ENCODE measurements at regions not wholly inside any gene's neighbourhood (a gene's known extent, or its start where the extent isn't known, plus 50 kb on each side); places are given as distances from the start of the nearest gene placed in this dataset.

DNA sequence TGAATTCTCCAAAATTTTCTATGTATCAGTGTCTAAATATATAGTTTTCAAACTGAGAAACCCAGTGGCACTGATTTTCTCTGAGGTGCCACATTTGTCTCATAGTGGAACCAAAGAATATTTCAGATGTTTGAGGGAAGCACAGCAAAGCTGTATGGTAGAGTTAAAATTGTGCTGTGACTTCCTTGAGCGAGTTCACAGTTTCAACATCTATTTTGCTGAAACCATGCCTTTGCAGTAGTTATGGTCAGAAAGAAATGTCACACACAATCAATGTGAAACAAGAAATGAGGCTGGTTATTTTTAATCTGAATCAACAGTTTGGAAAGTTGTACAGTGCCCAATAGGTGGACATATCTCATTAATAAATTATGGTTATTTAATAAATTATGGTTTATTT, 394.0 kb upstream of the SPTLC3 start:
- TF ChIP-seq, protein P1, sequence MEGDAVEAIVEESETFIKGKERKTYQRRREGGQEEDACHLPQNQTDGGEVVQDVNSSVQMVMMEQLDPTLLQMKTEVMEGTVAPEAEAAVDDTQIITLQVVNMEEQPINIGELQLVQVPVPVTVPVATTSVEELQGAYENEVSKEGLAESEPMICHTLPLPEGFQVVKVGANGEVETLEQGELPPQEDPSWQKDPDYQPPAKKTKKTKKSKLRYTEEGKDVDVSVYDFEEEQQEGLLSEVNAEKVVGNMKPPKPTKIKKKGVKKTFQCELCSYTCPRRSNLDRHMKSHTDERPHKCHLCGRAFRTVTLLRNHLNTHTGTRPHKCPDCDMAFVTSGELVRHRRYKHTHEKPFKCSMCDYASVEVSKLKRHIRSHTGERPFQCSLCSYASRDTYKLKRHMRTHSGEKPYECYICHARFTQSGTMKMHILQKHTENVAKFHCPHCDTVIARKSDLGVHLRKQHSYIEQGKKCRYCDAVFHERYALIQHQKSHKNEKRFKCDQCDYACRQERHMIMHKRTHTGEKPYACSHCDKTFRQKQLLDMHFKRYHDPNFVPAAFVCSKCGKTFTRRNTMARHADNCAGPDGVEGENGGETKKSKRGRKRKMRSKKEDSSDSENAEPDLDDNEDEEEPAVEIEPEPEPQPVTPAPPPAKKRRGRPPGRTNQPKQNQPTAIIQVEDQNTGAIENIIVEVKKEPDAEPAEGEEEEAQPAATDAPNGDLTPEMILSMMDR (IDR thresholded peaks at IDR 0.05; ENCODE audit: low read depth, low read length) = no peak

DNA sequence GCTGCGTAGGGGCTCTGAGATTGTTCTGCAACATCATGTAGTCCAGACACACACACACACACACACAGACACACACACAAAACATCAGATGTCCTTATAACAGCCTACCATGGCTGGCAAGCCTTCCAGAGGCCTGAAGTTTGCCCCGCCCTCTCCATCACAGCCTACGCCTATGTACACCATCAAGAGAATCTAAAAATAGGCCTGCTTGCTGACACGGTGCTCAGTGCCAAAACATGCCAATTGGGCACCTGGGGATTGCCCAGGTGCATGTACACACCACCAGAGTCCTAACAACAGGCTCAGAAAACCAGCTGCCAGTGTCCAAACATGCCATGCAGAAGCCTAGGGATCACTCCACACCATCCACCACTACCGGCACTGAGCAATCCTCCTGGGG, 391.7 kb upstream of the SPTLC3 start:
- TF ChIP-seq, protein P1 (IDR thresholded peaks at IDR 0.05; ENCODE audit: low read depth, low read length) = no peak
- no peak overlapping the region for H3K4me3 ChIP-seq (ENCODE audit: low read depth, low read length)

More for the DNA sequence above, 394.0 kb upstream of the SPTLC3 start:
- no peak overlapping the region for H3K4me3 ChIP-seq (ENCODE audit: low read depth, low read length)

DNA sequence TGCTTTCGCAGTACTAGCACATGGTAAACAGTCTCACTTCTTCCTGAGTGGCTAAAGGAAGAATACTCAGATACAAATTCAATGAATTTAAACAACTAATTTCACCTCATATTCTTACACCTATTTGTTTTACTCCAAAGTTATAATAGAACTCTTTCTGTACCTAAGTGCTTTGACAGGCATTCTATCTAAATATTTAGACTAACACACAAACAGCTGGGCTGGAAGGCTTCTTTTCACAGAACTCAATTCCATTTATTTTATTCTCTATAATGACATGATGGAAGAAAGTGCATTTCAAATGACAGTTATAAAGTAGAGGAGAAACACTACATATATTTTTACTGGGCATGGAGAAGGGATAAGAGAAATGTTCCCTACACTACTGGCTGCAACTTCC, 384.9 kb upstream of the SPTLC3 start:
- H3K4me3 ChIP-seq (ENCODE audit: low read depth, low read length) = no peak overlapping the region
- TF ChIP-seq, protein P1 (IDR thresholded peaks at IDR 0.05; ENCODE audit: low read depth, low read length) = no peak

DNA sequence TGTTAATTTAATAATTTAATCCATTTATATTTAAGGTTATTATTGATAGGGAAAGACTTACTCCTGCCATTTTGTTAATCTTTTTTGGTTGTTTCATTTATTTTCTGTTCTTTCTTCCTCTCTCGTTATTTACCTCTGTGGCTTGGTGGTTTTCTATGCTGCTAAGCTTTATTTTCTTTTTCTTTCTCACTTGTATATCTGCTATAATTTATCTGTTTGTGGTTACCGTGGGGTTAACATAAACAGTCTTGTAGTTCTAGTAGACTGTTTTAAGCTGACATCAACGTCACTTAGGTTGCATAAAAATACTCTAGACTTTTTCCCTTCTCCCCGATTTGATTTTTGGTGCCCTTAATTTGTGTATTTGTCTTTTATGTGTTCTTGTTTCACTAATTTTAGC, 381.3 kb upstream of the SPTLC3 start:
- TF ChIP-seq, protein P1 (IDR thresholded peaks at IDR 0.05; ENCODE audit: low read depth, low read length) = no peak
- no peak overlapping the region for H3K4me3 ChIP-seq (ENCODE audit: low read depth, low read length)

DNA sequence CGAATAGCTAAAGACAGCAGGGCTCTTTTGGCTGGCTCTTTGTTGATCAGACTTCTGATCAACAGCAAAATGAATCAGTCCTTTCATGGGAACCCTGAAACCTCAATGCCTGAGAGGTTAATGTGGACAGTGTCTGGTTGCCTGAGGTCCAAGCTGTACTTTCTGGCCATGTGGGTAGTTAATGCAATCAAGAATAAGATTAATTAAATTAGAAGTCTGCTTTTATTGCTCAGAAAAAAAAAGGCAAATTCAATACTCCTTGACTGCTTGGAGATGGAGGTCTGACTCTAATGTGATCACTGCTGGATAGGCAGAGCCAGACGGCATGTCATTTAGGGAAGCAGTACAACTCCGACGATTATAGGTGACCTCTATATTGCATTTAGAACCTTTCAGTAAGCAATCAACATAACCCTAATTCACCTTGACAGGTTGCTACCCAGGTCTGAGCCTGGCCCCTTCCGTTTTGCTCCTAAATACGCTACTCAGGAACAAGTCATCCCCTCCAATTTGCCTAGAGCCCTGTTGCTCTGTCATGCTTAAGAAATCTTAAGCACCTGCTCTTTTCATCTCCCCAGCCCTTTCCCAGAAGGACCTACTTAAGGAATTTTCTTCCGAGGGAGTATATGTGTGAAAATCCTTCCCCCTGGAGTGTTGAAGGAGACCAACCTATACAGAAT, 370.0 kb upstream of the SPTLC3 start:
- H3K4me3 ChIP-seq (ENCODE audit: low read depth, low read length) = no peak overlapping the region
- TF ChIP-seq, protein P1 (IDR thresholded peaks at IDR 0.05; ENCODE audit: low read depth, low read length) = no peak

DNA sequence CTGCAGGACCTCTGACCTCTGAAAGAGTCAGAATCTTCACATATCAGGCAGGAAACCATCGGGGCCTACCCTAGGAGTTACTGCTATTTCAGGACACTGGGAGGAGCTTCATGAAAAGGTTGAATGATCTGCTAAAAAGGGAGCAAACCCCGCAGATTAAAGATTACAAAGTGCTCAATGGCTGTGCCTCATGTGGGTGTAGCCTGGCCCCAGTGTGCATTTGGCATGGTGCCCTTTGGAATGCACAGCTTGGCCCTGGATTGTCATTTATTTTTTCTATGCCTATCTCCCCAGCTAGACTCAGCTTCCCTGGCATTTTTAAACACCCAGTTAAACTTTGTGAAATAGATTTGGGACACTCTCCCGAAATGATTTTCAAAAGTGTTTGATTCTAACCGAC, 368.5 kb upstream of the SPTLC3 start:
- TF ChIP-seq, protein P1 (IDR thresholded peaks at IDR 0.05; ENCODE audit: low read depth, low read length) = no peak
- no peak overlapping the region for H3K4me3 ChIP-seq (ENCODE audit: low read depth, low read length)

DNA sequence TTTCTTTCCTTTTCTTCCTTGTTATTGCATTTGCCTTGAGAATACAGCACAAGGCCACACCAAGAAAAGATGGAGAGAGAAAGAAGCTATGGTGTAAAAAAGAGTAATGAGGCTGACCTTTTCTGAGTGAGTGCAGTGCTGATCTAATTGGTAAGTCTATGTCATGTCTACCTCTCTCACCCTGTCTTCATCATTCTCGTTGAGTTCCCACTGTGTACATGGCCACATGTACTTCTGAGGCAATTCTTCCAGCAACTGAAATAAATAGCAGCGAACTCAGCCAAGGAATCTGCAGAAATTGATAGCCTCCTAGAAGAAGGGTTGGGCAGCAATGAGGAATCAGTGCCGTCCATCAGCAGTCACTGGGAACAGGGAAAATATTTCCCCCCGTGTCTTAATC, 367.2 kb upstream of the SPTLC3 start:
- no peak overlapping the region for H3K4me3 ChIP-seq (ENCODE audit: low read depth, low read length)
- TF ChIP-seq, protein P1 (IDR thresholded peaks at IDR 0.05; ENCODE audit: low read depth, low read length) = no peak
